HCT116 (cell line): ENCODE measurements at regions not wholly inside any gene's neighbourhood (a gene's known extent, or its start where the extent isn't known, plus 50 kb on each side); places are given as distances from the start of the nearest gene placed in this dataset.

Experiments
- ATAC-seq: fragments of 200-7000 bp; cut with Tn5 transposase; 2 replicates; pipeline ENCODE4 v1.9.1; 2020; ENCODE audit warnings: mild to moderate bottlenecking, moderate library complexity
- BruUV-seq: library from RNA; stranded (reverse); fragments of 400-500 nt; replicated peaks from 2 replicates; lab custom pipeline; 2021; lab: Mats Ljungman, UMichigan
- CTCF ChIA-PET: fragments of 300-600 bp; sonication (Branson Sonifier 250); formaldehyde crosslinking; loops from one replicate; lab custom pipeline; 2021; ENCODE audit warnings: antibody characterized with exemption; lab: Charles Lee
- POLR2A ChIA-PET: fragments of 300-600, 350-600 bp; sonication (Branson Sonifier 250); formaldehyde crosslinking; loops from one replicate; lab custom pipeline; 2021; ENCODE audit warnings: antibody characterized with exemption; lab: Charles Lee
- RAD21 ChIA-PET, 2 experiments: fragments of 300-600 bp; sonication (Branson Sonifier 250); formaldehyde crosslinking; loops; one replicate each; lab custom pipeline; 2023; ENCODE audit warnings: low total read pairs in 2 of 2; ENCODE audit not compliant: uncharacterized antibody in 2 of 2, unreplicated experiment in 2 of 2, low non-redundant PET in 1 of 2; lab: Charles Lee
- DNase-seq: peaks from one replicate; pipeline ENCODE4 v3.0.0-alpha.2; 2010; ENCODE audit warnings: low read depth, low spot score
- H2AFZ ChIP-seq: fragments of 200-600 bp; shearing (Covaris generic), sonication (generic); 2 replicates; pipeline ENCODE4 v1.6.1; 2017; ENCODE audit warnings: low read depth, mixed run types, mixed read lengths, antibody characterized with exemption, low read length; ENCODE audit not compliant: poor library complexity, severe bottlenecking
- H3K27ac ChIP-seq: 2 replicates; pipeline ENCODE4 v1.5.1; 2012; ENCODE audit warnings: low read depth, low read length
- H3K27me3 ChIP-seq: fragments of 200-600 bp; sonication (generic); 2 replicates; pipeline ENCODE4 v1.6.1; 2016; ENCODE audit warnings: mixed run types, low read length, mixed read lengths; ENCODE audit not compliant: insufficient read depth
- H3K36me3 ChIP-seq, 2 experiments: fragments of 200-500 bp in 1 of 2; fragments of 200-600 bp in 1 of 2; sonication (Bioruptor generic) in 1 of 2; sonication (generic) in 1 of 2; 2 replicates each; pipeline versions ENCODE4 v1.5.1 to v1.6.1; 2014 to 2016; ENCODE audit warnings: low read length in 2 of 2, inconsistent platforms in 1 of 2, mixed read lengths in 1 of 2, mixed run types in 1 of 2; ENCODE audit not compliant: insufficient read depth in 2 of 2, control insufficient read depth in 1 of 2
- H3K4me1 ChIP-seq, 2 experiments: fragments of 200-600 bp in 1 of 2; sonication (generic) in 1 of 2; 2 replicates each; pipeline versions ENCODE4 v1.5.1 to v1.6.1; 2012 to 2017; ENCODE audit warnings: low read length in 2 of 2, inconsistent platforms in 1 of 2, mild to moderate bottlenecking in 1 of 2, mixed read lengths in 1 of 2, mixed run types in 1 of 2, moderate library complexity in 1 of 2; ENCODE audit not compliant: insufficient read depth in 2 of 2, control insufficient read depth in 1 of 2
- H3K4me2 ChIP-seq: fragments of 200-600 bp; sonication (generic); 2 replicates; pipeline ENCODE4 v1.6.1; 2017; ENCODE audit warnings: mixed run types, low read length, mixed read lengths
- H3K4me3 ChIP-seq, 2 experiments: fragments of 200-600 bp in 1 of 2; sonication (generic) in 1 of 2; replicated peaks in 1 of 2; 2 replicates each; pipeline ENCODE4 v1.5.1; 2011 to 2016; ENCODE audit warnings: low read length in 2 of 2, control low read depth in 1 of 2, low read depth in 1 of 2, mild to moderate bottlenecking in 1 of 2, mixed read lengths in 1 of 2, mixed run types in 1 of 2
- H3K79me2 ChIP-seq: fragments of 200-600 bp; sonication (generic); 2 replicates; pipeline ENCODE4 v1.6.1; 2017; ENCODE audit warnings: mild to moderate bottlenecking, mixed run types, low read length, moderate library complexity, mixed read lengths; ENCODE audit not compliant: insufficient read depth
- H3K9ac ChIP-seq: fragments of 200-600 bp; sonication (generic); 2 replicates; pipeline ENCODE4 v1.6.1; 2016; ENCODE audit warnings: low read length, mixed read lengths
- H3K9me2 ChIP-seq: fragments of 200-600 bp; sonication (generic), shearing (Covaris generic); 2 replicates; pipeline ENCODE4 v1.6.1; 2017; ENCODE audit warnings: mixed run types, mild to moderate bottlenecking, moderate library complexity; ENCODE audit not compliant: insufficient read depth
- H3K9me3 ChIP-seq, 2 experiments: fragments of 200-500 bp in 1 of 2; fragments of 200-600 bp in 1 of 2; sonication (Bioruptor generic) in 1 of 2; sonication (generic) in 1 of 2; 2 replicates each; pipeline ENCODE4 v1.6.1; 2014 to 2017; ENCODE audit warnings: low read length in 2 of 2, mixed read lengths in 2 of 2, inconsistent platforms in 1 of 2, low read depth in 1 of 2, mild to moderate bottlenecking in 1 of 2, mixed run types in 1 of 2, moderate library complexity in 1 of 2; ENCODE audit not compliant: control insufficient read depth in 1 of 2, insufficient read depth in 1 of 2
- H4K20me1 ChIP-seq: fragments of 200-600 bp; sonication (generic), shearing (Covaris generic); 2 replicates; pipeline ENCODE4 v1.6.1; 2017; ENCODE audit warnings: mixed run types, mild to moderate bottlenecking, moderate library complexity; ENCODE audit not compliant: insufficient read depth
- CBX3 ChIP-seq: IDR thresholded peaks from 2 replicates; pipeline ENCODE4 v1.6.1; 2012; ENCODE audit warnings: low read depth
- CTCF ChIP-seq, 3 experiments: fragments of 200-600 bp in 1 of 3; sonication (generic) in 1 of 3; IDR thresholded peaks in 2 of 3; conservative IDR thresholded peaks in 1 of 3; 2 replicates each; pipeline ENCODE4 v1.5.1; 2012 to 2017; ENCODE audit warnings: low read depth in 2 of 3, low read length in 2 of 3, antibody characterized with exemption in 1 of 3, borderline replicate concordance in 1 of 3, control low read depth in 1 of 3, mild to moderate bottlenecking in 1 of 3, mixed read lengths in 1 of 3, mixed run types in 1 of 3, moderate library complexity in 1 of 3; ENCODE audit not compliant: insufficient read depth in 1 of 3
- ELF1 ChIP-seq: IDR thresholded peaks from 2 replicates; pipeline ENCODE4 v1.6.1; 2012; ENCODE audit warnings: low read depth, borderline replicate concordance
- EZH2 ChIP-seq: fragments of 200-600 bp; sonication (generic); IDR thresholded peaks from 2 replicates; pipeline ENCODE4 v1.6.1; 2017; ENCODE audit warnings: antibody characterized with exemption, mixed run types
- EZH2phosphoT487 ChIP-seq: fragments of 200-600 bp; IDR thresholded peaks from 2 replicates; pipeline ENCODE4 v1.6.1; 2018; ENCODE audit warnings: antibody characterized with exemption, borderline replicate concordance
- FOSL1 ChIP-seq: IDR thresholded peaks from 2 replicates; pipeline ENCODE4 v1.6.1; 2012; ENCODE audit warnings: low read depth
- POLR2A ChIP-seq: IDR thresholded peaks from 2 replicates; pipeline ENCODE4 v1.7.0; 2011; ENCODE audit warnings: borderline replicate concordance; ENCODE audit not compliant: insufficient read depth, insufficient read length; ENCODE audit errors: extremely low read depth
- POLR2AphosphoS5 ChIP-seq: IDR thresholded peaks from 2 replicates; pipeline ENCODE4 v1.6.1; 2011; ENCODE audit warnings: mild to moderate bottlenecking, low read depth, low read length, moderate library complexity
- RAD21 ChIP-seq: IDR thresholded peaks from 2 replicates; pipeline ENCODE4 v1.6.1; 2012; ENCODE audit warnings: low read depth, mild to moderate bottlenecking
- REST ChIP-seq: IDR thresholded peaks from 2 replicates; pipeline ENCODE4 v1.6.1; 2012; ENCODE audit warnings: low read depth
- SIN3A ChIP-seq: IDR thresholded peaks from 2 replicates; pipeline ENCODE4 v1.6.1; 2012; ENCODE audit warnings: low read depth
- SP1 ChIP-seq: IDR thresholded peaks from 2 replicates; pipeline ENCODE4 v1.6.1; 2012; ENCODE audit warnings: low read depth
- SRF ChIP-seq: IDR thresholded peaks from 2 replicates; pipeline ENCODE4 v1.6.1; 2012; ENCODE audit warnings: low read depth
- TCF7L2 ChIP-seq: IDR thresholded peaks from 2 replicates; pipeline ENCODE4 v1.7.0; 2011; ENCODE audit warnings: borderline replicate concordance, inconsistent platforms; ENCODE audit not compliant: insufficient read depth, insufficient read length; ENCODE audit errors: extremely low read depth
- YY1 ChIP-seq: IDR thresholded peaks from 2 replicates; pipeline ENCODE4 v1.6.1; 2011; ENCODE audit warnings: low read length, low read depth, moderate library complexity, mild to moderate bottlenecking; ENCODE audit not compliant: insufficient replicate concordance; ENCODE audit errors: extremely low read depth
- ZFX ChIP-seq: fragments of 450-650 bp; IDR thresholded peaks from 2 replicates; pipeline ENCODE4 v1.6.1; 2017
- intact Hi-C: fragments of 100-400 bp; cut with micrococcal nuclease; formaldehyde crosslinking; loops from 2 replicates; pipeline ENCODE4 v1.10.0; 2022

- TF ChIP-seq CTCF (IDR thresholded peaks at IDR 0.05 in 2 of 3, conservative IDR thresholded peaks at IDR 0.05 in 1 of 3; ENCODE audit: borderline replicate concordance in 1 of 3, insufficient read depth in 1 of 3, low read depth in 2 of 3, low read length in 2 of 3) = no peak
Measured at GRCh38 chr4:58050439-58050838, 940.3 kb upstream of the IGFBP7 start (continued).

- Histone ChIP-seq H3K27me3 (no peaks in the 10 kb centered on the region), H3K9me2 (no peaks in the 10 kb centered on the region), H3K79me2 (no peaks in the 10 kb centered on the region), H4K20me1 (no peaks in the 10 kb centered on the region), H2AFZ (no peak overlapping the region), H3K9me3 (peaks cover 7 to 26% of the 10 kb centered on the region in 2 experiments; a peak in 3 of 4 replicates), H3K4me3 (no peak overlapping the region), H3K9ac (no peak overlapping the region), H3K27ac (no peak overlapping the region), H3K4me2 (no peak overlapping the region), H3K36me3 (no peaks in the 10 kb centered on the region), H3K4me1 (no peaks in the 10 kb centered on the region)
- BruUV-seq = no TSS peak
- DNase-seq = no peak
- CTCF ChIA-PET = no interaction called here
- intact Hi-C loops = no loop called here
- no peak for TF ChIP-seq RAD21
- no peak for TF ChIP-seq POLR2A
- TF ChIP-seq FOSL1 = no peak
- TF ChIP-seq TCF7L2 = no peak
- TF ChIP-seq YY1 = no peak
- TF ChIP-seq SIN3A = no peak
- TF ChIP-seq ZFX = no peak
- no peak for TF ChIP-seq EZH2
- TF ChIP-seq REST = no peak
- TF ChIP-seq POLR2AphosphoS5 = no peak
- TF ChIP-seq ELF1 = no peak
- TF ChIP-seq CTCF (IDR thresholded peaks at IDR 0.05 in 2 of 3, conservative IDR thresholded peaks at IDR 0.05 in 1 of 3; ENCODE audit: borderline replicate concordance in 1 of 3, insufficient read depth in 1 of 3, low read depth in 2 of 3, low read length in 2 of 3) = no peak
- no peak for TF ChIP-seq SP1
- no peak for TF ChIP-seq EZH2phosphoT487
- TF ChIP-seq SRF = no peak
- TF ChIP-seq CBX3 = no peak
- POLR2A ChIA-PET = no interaction called here
- RAD21 ChIA-PET = no interaction called here
- no peak for ATAC-seq
Measured at GRCh38 chr4:58048491-58048890, 938.3 kb upstream of the IGFBP7 start.
